OCI-LY1 (cell line): ENCODE measurements at regions not wholly inside any gene's neighbourhood (a gene's known extent, or its start where the extent isn't known, plus 50 kb on each side); places are given as distances from the start of the nearest gene placed in this dataset.

Experiments
- H2AFZ ChIP-seq: fragments of 200-600 bp; sonication (generic), shearing (Covaris generic); 2 replicates; pipeline ENCODE4 v1.6.0; 2014; ENCODE audit warnings: antibody characterized with exemption, mild to moderate bottlenecking, low read length
- H3F3A ChIP-seq: fragments of 200-600 bp; sonication (generic), shearing (Covaris generic); 2 replicates; pipeline ENCODE4 v1.6.0; 2014; ENCODE audit warnings: mild to moderate bottlenecking, antibody characterized with exemption, low read length, moderate library complexity; ENCODE audit not compliant: insufficient read depth
- H3K27ac ChIP-seq: fragments of 200-600 bp; sonication (generic); 2 replicates; pipeline ENCODE4 v1.5.1; 2014; ENCODE audit warnings: low read length, mixed run types, mild to moderate bottlenecking, low read depth; ENCODE audit not compliant: poor library complexity, severe bottlenecking
- H3K27me3 ChIP-seq: fragments of 200-600 bp; sonication (generic); 2 replicates; pipeline ENCODE4 v1.6.0; 2014; ENCODE audit warnings: antibody characterized with exemption, mild to moderate bottlenecking, low read length, moderate library complexity; ENCODE audit not compliant: insufficient read depth
- H3K36me3 ChIP-seq: fragments of 200-600 bp; sonication (generic); 2 replicates; pipeline ENCODE4 v1.6.1; 2014; ENCODE audit warnings: mild to moderate bottlenecking, antibody characterized with exemption, low read length, moderate library complexity, mixed read lengths; ENCODE audit not compliant: insufficient read depth
- H3K4me1 ChIP-seq: fragments of 200-600 bp; sonication (generic); 2 replicates; pipeline ENCODE4 v1.5.1; 2014; ENCODE audit warnings: mild to moderate bottlenecking, low read length, moderate library complexity; ENCODE audit not compliant: insufficient read depth, severe bottlenecking
- H3K4me2 ChIP-seq: fragments of 200-600 bp; sonication (generic), shearing (Covaris generic); 2 replicates; pipeline ENCODE4 v1.6.1; 2014; ENCODE audit warnings: low read length
- H3K4me3 ChIP-seq: fragments of 200-600 bp; sonication (generic); 2 replicates; pipeline ENCODE4 v1.5.1; 2014; ENCODE audit warnings: low read length, low read depth, mild to moderate bottlenecking, mixed read lengths; ENCODE audit not compliant: poor library complexity, severe bottlenecking
- H3K79me2 ChIP-seq: fragments of 200-600 bp; shearing (Covaris generic); 2 replicates; pipeline ENCODE4 v1.6.1; 2016; ENCODE audit warnings: mixed run types, low read length, mixed read lengths; ENCODE audit not compliant: insufficient read depth
- H3K9ac ChIP-seq: fragments of 200-600 bp; sonication (generic), shearing (Covaris generic); 2 replicates; pipeline ENCODE4 v1.6.1; 2014; ENCODE audit warnings: mild to moderate bottlenecking, low read length, mixed read lengths
- H3K9me2 ChIP-seq: fragments of 200-600 bp; sonication (generic), shearing (Covaris generic); 2 replicates; pipeline ENCODE4 v1.6.1; 2014; ENCODE audit warnings: low read depth, mild to moderate bottlenecking, low read length, mixed read lengths
- H3K9me3 ChIP-seq: fragments of 200-600 bp; shearing (Covaris generic); 2 replicates; pipeline ENCODE4 v1.6.1; 2014; ENCODE audit warnings: low read length, mixed read lengths
- H4K20me1 ChIP-seq: fragments of 200-600 bp; sonication (generic), shearing (Covaris generic); 2 replicates; pipeline ENCODE4 v1.6.0; 2016; ENCODE audit warnings: mild to moderate bottlenecking, low read length; ENCODE audit not compliant: insufficient read depth
- CTCF ChIP-seq: fragments of 200-600 bp; sonication (generic), shearing (Covaris generic); IDR thresholded peaks from 2 replicates; pipeline ENCODE4 v1.5.1; 2017; ENCODE audit warnings: mild to moderate bottlenecking, antibody characterized with exemption, low read length, moderate library complexity, mixed read lengths
- EZH2 ChIP-seq: fragments of 200-600 bp; sonication (generic), shearing (Covaris generic); IDR thresholded peaks from 2 replicates; pipeline ENCODE4 v1.8.0; 2017; ENCODE audit warnings: borderline replicate concordance, mixed run types, mild to moderate bottlenecking, antibody characterized with exemption, low read length, moderate library complexity, mixed read lengths

GRCh38 chr5:120086081-120086480, 378.0 kb upstream of the PRR16 start:
- H3K27ac ChIP-seq: no peak overlapping the region
- H3K9me3 ChIP-seq: no peaks in the 10 kb centered on the region
- no peaks in the 10 kb centered on the region for H3K27me3 ChIP-seq
- no peak overlapping the region for H3K9ac ChIP-seq
- H3K4me1 ChIP-seq: no peaks in the 10 kb centered on the region
- H4K20me1 ChIP-seq: no peaks in the 10 kb centered on the region
- TF ChIP-seq CTCF (no peak), EZH2 (no peak)
- no peak overlapping the region for H3K4me2 ChIP-seq
- H3K79me2 ChIP-seq: no peaks in the 10 kb centered on the region
- H3K4me3 ChIP-seq: no peak overlapping the region
- no peaks in the 10 kb centered on the region for H3K9me2 ChIP-seq
- no peaks in the 10 kb centered on the region for H3K36me3 ChIP-seq
- no peaks in the 10 kb centered on the region for H3F3A ChIP-seq
- H2AFZ ChIP-seq: no peak overlapping the region

DNA sequence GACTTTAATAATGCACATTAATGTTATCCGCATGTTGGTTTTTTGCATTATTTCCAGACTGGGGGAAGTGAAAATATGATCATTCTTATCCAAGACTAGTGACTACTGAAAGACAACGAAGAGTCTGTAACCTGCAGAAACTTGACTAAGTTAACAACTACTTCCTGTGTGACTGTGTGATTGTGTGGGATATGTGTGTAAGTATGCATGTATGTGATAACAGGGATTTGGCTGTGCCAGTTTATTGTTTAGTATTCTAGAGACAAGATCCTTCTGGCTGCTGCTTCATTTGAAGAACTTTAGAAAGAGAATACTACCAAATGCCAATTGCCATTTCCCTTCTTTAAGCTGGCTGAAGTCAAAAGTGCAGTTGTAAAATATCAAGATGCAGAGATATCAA, 375.7 kb upstream of the PRR16 start:
- no peak overlapping the region for H3K9ac ChIP-seq
- H2AFZ ChIP-seq: no peak overlapping the region
- no peaks in the 10 kb centered on the region for H3F3A ChIP-seq
- TF ChIP-seq CTCF (no peak), EZH2 (no peak)
- H3K4me1 ChIP-seq: no peaks in the 10 kb centered on the region
- no peak overlapping the region for H3K27ac ChIP-seq
- H4K20me1 ChIP-seq: no peaks in the 10 kb centered on the region
- H3K4me2 ChIP-seq: no peak overlapping the region
- no peaks in the 10 kb centered on the region for H3K79me2 ChIP-seq
- no peaks in the 10 kb centered on the region for H3K36me3 ChIP-seq
- no peaks in the 10 kb centered on the region for H3K9me3 ChIP-seq
- H3K27me3 ChIP-seq: no peaks in the 10 kb centered on the region
- H3K4me3 ChIP-seq: no peak overlapping the region
- no peaks in the 10 kb centered on the region for H3K9me2 ChIP-seq

DNA sequence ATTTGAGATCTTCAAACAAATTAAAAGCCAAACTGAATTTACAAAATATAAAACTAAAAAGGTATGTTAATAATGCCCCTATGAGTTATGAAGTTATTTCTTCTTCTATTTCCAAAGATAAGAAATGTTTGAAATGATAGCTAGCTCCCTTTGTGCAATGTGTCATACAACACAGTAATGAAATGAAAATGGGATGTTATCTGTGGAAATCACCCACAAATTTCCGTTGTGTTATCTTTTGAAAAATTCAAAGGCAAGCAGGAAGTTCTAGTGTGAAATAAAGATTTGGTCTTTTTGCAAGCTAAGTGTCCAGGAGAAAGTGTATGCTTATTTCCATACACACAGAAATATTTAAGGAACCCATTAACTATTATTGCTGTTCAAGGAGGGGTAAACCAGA, 375.3 kb upstream of the PRR16 start:
- Histone ChIP-seq H4K20me1 (no peaks in the 10 kb centered on the region), H3K4me1 (no peaks in the 10 kb centered on the region), H3K36me3 (no peaks in the 10 kb centered on the region), H3F3A (no peaks in the 10 kb centered on the region), H3K27ac (no peak overlapping the region), H3K9ac (no peak overlapping the region), H3K79me2 (no peaks in the 10 kb centered on the region), H3K9me3 (no peaks in the 10 kb centered on the region), H3K4me3 (no peak overlapping the region), H3K27me3 (no peaks in the 10 kb centered on the region), H2AFZ (no peak overlapping the region), H3K4me2 (no peak overlapping the region), H3K9me2 (no peaks in the 10 kb centered on the region)
- TF ChIP-seq CTCF (no peak), EZH2 (no peak)
